SK-N-SH treated with all-trans-retinoic acid at 6 μM for 48 hours (cell line): ENCODE measurements at regions not wholly inside any gene's neighbourhood (a gene's known extent, or its start where the extent isn't known, plus 50 kb on each side); places are given as distances from the start of the nearest gene placed in this dataset.
"Not testable (repeated sequence)": the region's sequence is repeated elsewhere in the genome, so short reads cannot be mapped to it uniquely, and the experiment has no call there.

ENCODE experiments used
- ATAC-seq: fragments of 200-7000 bp; cut with Tn5 transposase; 3 replicates; pipeline ENCODE4 v1.9.1; 2020; ENCODE audit warnings: mild to moderate bottlenecking, moderate library complexity
- ARNTL ChIP-seq: fragments of 450-650 bp; formaldehyde crosslinking; IDR thresholded peaks from 2 replicates; pipeline ENCODE4 v1.5.0; 2020; ENCODE audit warnings: low read depth, mild to moderate bottlenecking, moderate library complexity, borderline replicate concordance
- CREB5 ChIP-seq: fragments of 250-450 bp; sonication (Bioruptor Pico); IDR thresholded peaks from 2 replicates; pipeline ENCODE4 v1.5.1; 2020; ENCODE audit warnings: low read depth, mild to moderate bottlenecking, moderate library complexity
- CSDC2 ChIP-seq: fragments of 250-450 bp; sonication (Bioruptor Pico); IDR thresholded peaks from 2 replicates; pipeline ENCODE4 v1.5.0; 2020; ENCODE audit warnings: mild to moderate bottlenecking, moderate library complexity
- CSRNP3 ChIP-seq: fragments of 250-450 bp; sonication (Bioruptor Pico); IDR thresholded peaks from 2 replicates; pipeline ENCODE4 v1.5.1; 2021; ENCODE audit warnings: mild to moderate bottlenecking, moderate library complexity
- GLIS3 ChIP-seq: fragments of 250-450 bp; sonication (Bioruptor Pico); IDR thresholded peaks from 2 replicates; pipeline ENCODE4 v1.5.0; 2020; ENCODE audit warnings: mild to moderate bottlenecking, moderate library complexity
- ISL1 ChIP-seq: fragments of 250-450 bp; sonication (Bioruptor Pico); IDR thresholded peaks from 2 replicates; pipeline ENCODE4 v2.1.2; 2022; ENCODE audit warnings: mild to moderate bottlenecking, moderate library complexity
- OSR1 ChIP-seq: fragments of 250-450 bp; sonication (Bioruptor Pico); IDR thresholded peaks from 2 replicates; pipeline ENCODE4 v1.8.0; 2022; ENCODE audit warnings: moderate library complexity, mild to moderate bottlenecking, inconsistent platforms
- PATZ1 ChIP-seq: fragments of 250-450 bp; sonication (Bioruptor Pico); IDR thresholded peaks from 2 replicates; pipeline ENCODE4 v1.8.0; 2020; ENCODE audit warnings: mild to moderate bottlenecking, moderate library complexity, borderline replicate concordance
- POU6F1 ChIP-seq: fragments of 250-450 bp; sonication (Bioruptor Pico); IDR thresholded peaks from 2 replicates; pipeline ENCODE4 v1.8.0; 2021; ENCODE audit warnings: low read depth, mild to moderate bottlenecking, moderate library complexity, borderline replicate concordance
- PPARA ChIP-seq: fragments of 250-450 bp; sonication (Bioruptor Pico); IDR thresholded peaks from 2 replicates; pipeline ENCODE4 v1.5.0; 2020; ENCODE audit warnings: mild to moderate bottlenecking, borderline replicate concordance
- RARB ChIP-seq: fragments of 250-450 bp; sonication (Bioruptor Pico); IDR thresholded peaks from 2 replicates; pipeline ENCODE4 v1.8.0; 2021; ENCODE audit warnings: mild to moderate bottlenecking, moderate library complexity
- SNAI2 ChIP-seq: fragments of 250-450 bp; sonication (Bioruptor Pico); IDR thresholded peaks from 2 replicates; pipeline ENCODE4 v1.5.0; 2020; ENCODE audit warnings: mild to moderate bottlenecking, moderate library complexity
- TCF4 ChIP-seq: fragments of 250-450 bp; sonication (Bioruptor Pico); IDR thresholded peaks from 2 replicates; pipeline ENCODE4 v1.8.0; 2021; ENCODE audit warnings: mild to moderate bottlenecking, moderate library complexity, borderline replicate concordance
- TOX ChIP-seq: fragments of 250-450 bp; sonication (Bioruptor Pico); IDR thresholded peaks from 2 replicates; pipeline ENCODE4 v1.8.0; 2021; ENCODE audit warnings: mild to moderate bottlenecking, moderate library complexity, borderline replicate concordance
- TSHZ2 ChIP-seq: fragments of 250-450 bp; sonication (Bioruptor Pico); IDR thresholded peaks from 2 replicates; pipeline ENCODE4 v1.5.0; 2020; ENCODE audit warnings: mild to moderate bottlenecking, moderate library complexity
- ZC3H10 ChIP-seq: fragments of 250-450 bp; sonication (Bioruptor Pico); IDR thresholded peaks from 2 replicates; pipeline ENCODE4 v1.5.1; 2021; ENCODE audit warnings: mild to moderate bottlenecking, moderate library complexity
- ZFP3 ChIP-seq: fragments of 250-450 bp; sonication (Bioruptor Pico); IDR thresholded peaks from 2 replicates; pipeline ENCODE4 v1.5.0; 2020; ENCODE audit warnings: mild to moderate bottlenecking, moderate library complexity
- ZFP30 ChIP-seq: fragments of 450-650 bp; formaldehyde crosslinking; IDR thresholded peaks from 2 replicates; pipeline ENCODE4 v1.5.0; 2022; ENCODE audit warnings: mild to moderate bottlenecking, moderate library complexity
- ZNF565 ChIP-seq: fragments of 450-650 bp; formaldehyde crosslinking; conservative IDR thresholded peaks from 2 replicates; pipeline ENCODE4 v1.5.0; 2020; ENCODE audit warnings: low read depth, mild to moderate bottlenecking, moderate library complexity
- ZNF70 ChIP-seq: fragments of 450-650 bp; formaldehyde crosslinking; IDR thresholded peaks from 2 replicates; pipeline ENCODE4 v1.5.0; 2020; ENCODE audit warnings: mild to moderate bottlenecking, moderate library complexity
- ZNF8 ChIP-seq: fragments of 450-650 bp; formaldehyde crosslinking; IDR thresholded peaks from 2 replicates; pipeline ENCODE4 v1.5.0; 2020; ENCODE audit warnings: mild to moderate bottlenecking, moderate library complexity

GRCh38 chr7:130804220-130804619 is 70.2 kb upstream of the KLF14 start:
- no peak for TF ChIP-seq ZNF565 (CRISPR knock-in tag)
- no peak for TF ChIP-seq ARNTL (CRISPR knock-in tag)
- TF ChIP-seq PATZ1 (CRISPR knock-in tag) = no peak
- TF ChIP-seq TOX (CRISPR knock-in tag) = no peak
- no peak for TF ChIP-seq ZC3H10 (CRISPR knock-in tag)
- no peak for TF ChIP-seq ISL1 (CRISPR knock-in tag)
- no peak for TF ChIP-seq CSDC2 (CRISPR knock-in tag)
- TF ChIP-seq ZNF8 (CRISPR knock-in tag) = no peak
- TF ChIP-seq TSHZ2 (CRISPR knock-in tag) = no peak
- no peak for TF ChIP-seq ZFP30 (CRISPR knock-in tag)
- no peak for TF ChIP-seq OSR1 (CRISPR knock-in tag)
- no peak for TF ChIP-seq RARB (CRISPR knock-in tag)
- no peak for TF ChIP-seq GLIS3
- no peak for TF ChIP-seq TCF4
- no peak for TF ChIP-seq CREB5 (CRISPR knock-in tag)
- TF ChIP-seq POU6F1 = no peak
- no peak for TF ChIP-seq SNAI2 (CRISPR knock-in tag)
- TF ChIP-seq ZFP3 (CRISPR knock-in tag) = no peak
- TF ChIP-seq PPARA (CRISPR knock-in tag) = no peak
- peak; percentile 75 for ATAC-seq

- ATAC-seq = not testable (repeated sequence)
These were observed 78.8 kb upstream of the KLF14 start for GRCh38 chr7:130812819-130813218.

- TF ChIP-seq ZFP30 (CRISPR knock-in tag) = no peak
- TF ChIP-seq ZFP3 (CRISPR knock-in tag) = no peak
- peak; percentile 73 for ATAC-seq
These were observed 80.8 kb upstream of the KLF14 start for GRCh38 chr7:130814778-130815335.

GRCh38 chr7:130818056-130818455 is 84.0 kb upstream of the KLF14 start:
- no peak for TF ChIP-seq SNAI2 (CRISPR knock-in tag)
- ATAC-seq = no peak

GRCh38 chr7:130821864-130822263 is 87.9 kb upstream of the KLF14 start:
- peak; percentile 24; the same call in 1 of the 3 replicates for ATAC-seq
- TF ChIP-seq ZFP3 (CRISPR knock-in tag) (no peak), CSRNP3 (CRISPR knock-in tag) (no peak), ZNF70 (CRISPR knock-in tag) (no peak), TCF4 (no peak), RARB (CRISPR knock-in tag) (no peak)
